Right lobe of liver (tissue), 6 donors: ENCODE measurements at regions not wholly inside any gene's neighbourhood (a gene's known extent, or its start where the extent isn't known, plus 50 kb on each side); places are given as distances from the start of the nearest gene placed in this dataset.
"Not testable (repeated sequence)": the region's sequence is repeated elsewhere in the genome, so short reads cannot be mapped to it uniquely, and the experiment has no call there.

Experiments
- ATAC-seq, 4 donors: fragments of 200-7000 bp; cut with Tn5 transposase; one replicate each; pipeline ENCODE4 v1.9.1; 2020; ENCODE audit warnings: mild to moderate bottlenecking in 4 of 4, moderate library complexity in 4 of 4
- DNase-seq, 3 donors: peaks; one replicate each; pipeline ENCODE4 v3.0.0-alpha.2; 2020
- H3K27ac ChIP-seq, 3 donors: fragments of 200-600 bp; one replicate each; pipeline ENCODE4 v1.8.0; 2022
- H3K27me3 ChIP-seq, 2 donors: fragments of 200-600 bp; one replicate each; pipeline ENCODE4 v1.8.0; 2022
- H3K36me3 ChIP-seq, 4 donors: fragments of 200-600 bp; sonication (generic) in 1 of 4; one replicate each; pipeline versions ENCODE4 v1.5.1 to v1.8.0; 2017 to 2022; ENCODE audit warnings: control low read depth in 1 of 4
- H3K4me1 ChIP-seq, 4 donors: fragments of 200-600 bp; sonication (generic) in 1 of 4; one replicate each; pipeline versions ENCODE4 v1.5.1 to v1.8.0; 2017 to 2022; ENCODE audit warnings: control low read depth in 1 of 4
- H3K4me3 ChIP-seq, 3 donors: fragments of 200-600 bp; one replicate each; pipeline ENCODE4 v1.8.0; 2022
- H3K9me3 ChIP-seq, 4 donors: fragments of 200-600 bp; sonication (generic) in 1 of 4; one replicate each; pipeline versions ENCODE4 v1.5.1 to v1.8.0; 2017 to 2022; ENCODE audit warnings: control low read depth in 1 of 4
- CTCF ChIP-seq, 4 donors: fragments of 200-600 bp in 3 of 4; fragments of 450-650 bp in 1 of 4; IDR thresholded peaks; one replicate each; pipeline versions ENCODE4 v1.5.1 to v1.8.0; 2016 to 2022; ENCODE audit warnings: antibody characterized with exemption in 4 of 4, mild to moderate bottlenecking in 2 of 4
- POLR2A ChIP-seq: fragments of 450-650 bp; IDR thresholded peaks from one replicate; pipeline ENCODE4 v1.6.1; 2017; ENCODE audit warnings: antibody characterized with exemption, mild to moderate bottlenecking
- WGBS: methylation state at CpG from one replicate; pipeline ENCODE4 v1.1.6; 2018; ENCODE audit warnings: low coverage, low lambda C conversion rate; ENCODE audit not compliant: insufficient coverage; ENCODE audit errors: missing lambda C conversion rate; 5-methylcytosine and 5-hydroxymethylcytosine counted together
- intact Hi-C, 2 donors: fragments of 100-400 bp; cut with DNase I; formaldehyde crosslinking; loops; one replicate each; pipeline versions ENCODE4 v1.11.2 to v1.14.1; 2022
- donor health status: DM: no; HTN: yes; CAD: no.
- donor health status: DM: no; HTN: no; CAD: no.
- donor health status: DM: no; HTN: no; CAD: no.
- donor health status: DM: no; HTN: yes; CAD: no.
- donor health status: DM: no; HTN: yes; CAD: no.

DNA sequence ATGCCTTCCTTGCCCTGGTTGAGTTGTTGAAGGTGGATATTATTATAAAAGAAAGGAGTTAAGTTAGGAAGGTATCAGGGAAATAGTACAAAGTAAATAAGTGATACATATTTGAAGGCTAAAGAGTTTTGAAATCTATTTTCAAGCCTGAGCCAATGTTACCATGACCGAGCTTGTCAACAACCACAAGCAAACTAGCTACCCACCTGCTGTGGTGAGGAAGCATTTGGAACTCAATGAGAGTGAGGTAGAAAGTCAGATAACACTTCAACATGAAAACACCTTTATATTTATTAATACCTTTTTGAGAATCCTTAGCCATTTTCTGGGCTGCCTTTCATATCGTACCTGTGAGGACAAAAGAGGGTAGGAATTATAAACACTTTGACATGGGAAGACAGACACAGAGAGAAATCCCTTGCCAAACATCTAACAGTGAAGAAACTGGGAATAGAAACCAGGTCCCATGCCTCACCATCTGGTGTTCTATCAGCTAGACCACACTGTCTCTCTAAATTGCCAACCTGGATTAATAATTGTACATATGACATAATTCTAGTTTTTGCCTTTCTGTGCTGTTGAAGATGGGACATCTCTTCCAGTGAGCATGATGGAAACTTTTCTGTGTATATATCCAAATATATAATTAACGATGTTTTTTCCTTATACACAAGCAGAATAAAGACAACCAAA lies 606.4 kb upstream of the NR3C2 start:
- no peak for ATAC-seq
- H3K9me3 ChIP-seq: no peaks in the 10 kb centered on the region
- no peak overlapping the region for H3K4me3 ChIP-seq
- no peak overlapping the region for H3K27ac ChIP-seq
- H3K36me3 ChIP-seq: no peaks in the 10 kb centered on the region
- no peak for TF ChIP-seq CTCF (IDR thresholded peaks at IDR 0.05)
- TF ChIP-seq POLR2A: no peak
- WGBS: 41% methylated on average over 3 of the region's 3 CpGs
- no peak for DNase-seq
- H3K27me3 ChIP-seq: no peaks in the 10 kb centered on the region
- intact Hi-C loops: no loop called here
- H3K4me1 ChIP-seq: no peaks in the 10 kb centered on the region

DNA sequence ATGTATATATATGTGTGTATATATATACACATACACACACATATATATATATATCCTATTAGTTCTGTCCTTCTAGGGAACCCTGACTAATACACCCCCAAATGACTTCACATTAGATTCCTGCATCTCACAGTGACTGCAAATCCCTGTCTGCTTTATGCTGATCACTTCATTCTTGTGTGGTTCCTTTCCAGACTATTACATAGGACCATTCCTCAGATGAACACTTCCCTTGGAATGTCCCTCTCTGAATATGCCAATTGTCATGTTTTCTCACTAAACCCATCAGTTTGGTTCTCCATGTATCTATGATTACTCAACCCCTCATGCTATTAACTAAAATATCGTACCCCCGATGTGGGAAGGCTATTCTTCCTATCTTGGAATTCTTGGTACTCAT lies 605.2 kb upstream of the NR3C2 start:
- WGBS: 95% methylated on average over 2 of the region's 2 CpGs
- Histone ChIP-seq H3K9me3 (no peaks in the 10 kb centered on the region), H3K4me1 (no peaks in the 10 kb centered on the region), H3K27ac (no peak overlapping the region), H3K27me3 (no peaks in the 10 kb centered on the region), H3K4me3 (no peak overlapping the region), H3K36me3 (no peaks in the 10 kb centered on the region)
- DNase-seq (no peak), ATAC-seq (no peak)
- intact Hi-C loops: no loop called here
- no peak for TF ChIP-seq CTCF (IDR thresholded peaks at IDR 0.05)
- no peak for TF ChIP-seq POLR2A

GRCh38 chr4:149045731-149046130 lies 603.5 kb upstream of the NR3C2 start:
- no peaks in the 10 kb centered on the region for H3K36me3 ChIP-seq
- no peaks in the 10 kb centered on the region for H3K9me3 ChIP-seq
- no peak overlapping the region for H3K4me3 ChIP-seq
- no peak for DNase-seq
- no peak for ATAC-seq
- TF ChIP-seq POLR2A (no peak), CTCF (IDR thresholded peaks at IDR 0.05) (no peak)
- no peak overlapping the region for H3K27ac ChIP-seq
- H3K27me3 ChIP-seq: no peaks in the 10 kb centered on the region
- intact Hi-C loops: no loop called here
- no peaks in the 10 kb centered on the region for H3K4me1 ChIP-seq
- WGBS: 70% methylated on average over 3 of the region's 3 CpGs

GRCh38 chr4:149039786-149040185 lies 597.6 kb upstream of the NR3C2 start:
- ATAC-seq, H3K36me3 ChIP-seq, intact Hi-C loops, H3K27me3 ChIP-seq, H3K27ac ChIP-seq, DNase-seq, H3K4me3 ChIP-seq, H3K9me3 ChIP-seq, H3K4me1 ChIP-seq: not testable (repeated sequence)
- 70% methylated on average over 2 of the region's 2 CpGs for WGBS

- TF ChIP-seq POLR2A (no peak), CTCF (IDR thresholded peaks at IDR 0.05) (peak; percentile 39 to 56 (median 46))
- H3K27ac ChIP-seq: no peak overlapping the region
- no peaks in the 10 kb centered on the region for H3K9me3 ChIP-seq
- no peaks in the 10 kb centered on the region for H3K4me1 ChIP-seq
- H3K27me3 ChIP-seq: no peaks in the 10 kb centered on the region
- H3K4me3 ChIP-seq: no peak overlapping the region
- H3K36me3 ChIP-seq: no peaks in the 10 kb centered on the region
- DNase-seq (no peak), ATAC-seq (peak; percentile 65 to 77 (median 74))
- intact Hi-C loops: no loop called here
Measured at GRCh38 chr4:149031399-149031798, 589.2 kb upstream of the NR3C2 start.
